IMR-90 (cell line): ENCODE measurements at regions not wholly inside any gene's neighbourhood (a gene's known extent, or its start where the extent isn't known, plus 50 kb on each side); places are given as distances from the start of the nearest gene placed in this dataset.

Source experiments
- ATAC-seq: fragments of 200-7000 bp; cut with Tn5 transposase; 2 replicates; pipeline ENCODE4 v1.9.1; 2020; ENCODE audit warnings: low read depth, mild to moderate bottlenecking, moderate library complexity
- BruUV-seq: library from RNA; stranded (reverse); fragments of 400-500 nt; replicated peaks from 2 replicates; lab custom pipeline; 2021; lab: Mats Ljungman, UMichigan
- CTCF ChIA-PET: fragments of 300-600 bp; formaldehyde crosslinking; extraction: SDS; loops from one replicate; lab custom pipeline; 2021; ENCODE audit warnings: antibody characterized with exemption; lab: Yijun Ruan, JAX
- POLR2A ChIA-PET: fragments of 300-600 bp; sonication (Branson Sonifier 250); formaldehyde crosslinking; loops from one replicate; lab custom pipeline; 2022; ENCODE audit warnings: antibody characterized with exemption; ENCODE audit not compliant: unreplicated experiment; lab: Charles Lee
- DNase-seq: peaks from one replicate; pipeline ENCODE4 v3.0.0; 2013
- H2AFZ ChIP-seq: replicated peaks from 2 replicates; pipeline ENCODE3; 2013; ENCODE audit warnings: low read length, mild to moderate bottlenecking; ENCODE audit not compliant: poor library complexity
- H2AK5ac ChIP-seq: 2 replicates; pipeline ENCODE4 v1.6.1; 2013; ENCODE audit warnings: low read depth, low read length, inconsistent platforms
- H2AK9ac ChIP-seq: replicated peaks from 2 replicates; pipeline ENCODE3; 2013; ENCODE audit warnings: mild to moderate bottlenecking, low read depth, low read length, moderate library complexity; ENCODE audit not compliant: poor library complexity
- H2BK120ac ChIP-seq: 2 replicates; pipeline ENCODE4 v1.6.1; 2013; ENCODE audit warnings: low read depth, low read length, inconsistent platforms
- H2BK15ac ChIP-seq: 3 replicates; pipeline ENCODE4 v1.6.1; 2013; ENCODE audit warnings: low read depth, low read length, inconsistent platforms
- H2BK20ac ChIP-seq: 2 replicates; pipeline ENCODE4 v1.6.1; 2013; ENCODE audit warnings: low read depth, mild to moderate bottlenecking, inconsistent platforms, low read length, moderate library complexity
- H2BK5ac ChIP-seq: 2 replicates; pipeline ENCODE4 v1.6.1; 2013; ENCODE audit warnings: mild to moderate bottlenecking, low read depth, low read length, inconsistent platforms; ENCODE audit not compliant: poor library complexity, severe bottlenecking
- H3K14ac ChIP-seq: replicated peaks from 2 replicates; pipeline ENCODE4 v1.6.1; 2013; ENCODE audit warnings: low read depth, low read length, inconsistent platforms
- H3K18ac ChIP-seq: 2 replicates; pipeline ENCODE4 v1.6.1; 2013; ENCODE audit warnings: low read depth, low read length, control low read depth
- H3K23ac ChIP-seq: 2 replicates; pipeline ENCODE4 v1.6.1; 2013; ENCODE audit warnings: low read depth, low read length, inconsistent platforms
- H3K27ac ChIP-seq: 2 replicates; pipeline ENCODE4 v1.5.1; 2013; ENCODE audit warnings: mild to moderate bottlenecking, control low read depth, low read length; ENCODE audit not compliant: insufficient read depth
- H3K27me3 ChIP-seq: 2 replicates; pipeline ENCODE4 v1.6.1; 2013; ENCODE audit warnings: low read length; ENCODE audit not compliant: control insufficient read depth, insufficient read depth
- H3K36me3 ChIP-seq: 2 replicates; pipeline ENCODE4 v1.6.1; 2013; ENCODE audit warnings: low read length, mixed read lengths; ENCODE audit not compliant: control insufficient read depth, insufficient read depth
- H3K4ac ChIP-seq: 2 replicates; pipeline ENCODE4 v1.6.1; 2013; ENCODE audit warnings: low read depth, low read length, inconsistent platforms
- H3K4me1 ChIP-seq: 2 replicates; pipeline ENCODE4 v1.6.1; 2013; ENCODE audit warnings: low read length, mixed read lengths; ENCODE audit not compliant: control insufficient read depth, insufficient read depth
- H3K4me2 ChIP-seq: 2 replicates; pipeline ENCODE4 v1.6.1; 2013; ENCODE audit warnings: low read depth, mild to moderate bottlenecking, control low read depth, low read length, moderate library complexity
- H3K4me3 ChIP-seq: 2 replicates; pipeline ENCODE4 v1.5.1; 2013; ENCODE audit warnings: low read depth, mild to moderate bottlenecking, control low read depth, low read length, moderate library complexity; ENCODE audit not compliant: insufficient read depth
- H3K56ac ChIP-seq: 2 replicates; pipeline ENCODE4 v1.6.1; 2013; ENCODE audit warnings: low read length, inconsistent platforms; ENCODE audit not compliant: insufficient read depth; ENCODE audit errors: extremely low read depth
- H3K79me1 ChIP-seq, 2 experiments: 2 replicates each; pipeline ENCODE4 v1.6.1; 2013; ENCODE audit warnings: low read length in 2 of 2, inconsistent platforms in 1 of 2, low read depth in 1 of 2
- H3K9ac ChIP-seq: 2 replicates; pipeline ENCODE4 v1.6.1; 2013; ENCODE audit warnings: low read depth, low read length, control low read depth
- H3K9me1 ChIP-seq: 2 replicates; pipeline ENCODE4 v1.6.1; 2013; ENCODE audit warnings: low read length, inconsistent platforms; ENCODE audit not compliant: insufficient read depth
- H3K9me3 ChIP-seq: 2 replicates; pipeline ENCODE4 v1.6.1; 2013; ENCODE audit warnings: low read length; ENCODE audit not compliant: control insufficient read depth, insufficient read depth
- H4K20me1 ChIP-seq: 2 replicates; pipeline ENCODE4 v1.6.1; 2013; ENCODE audit warnings: low read length, inconsistent platforms; ENCODE audit not compliant: insufficient read depth
- H4K5ac ChIP-seq: 2 replicates; pipeline ENCODE4 v1.6.1; 2013; ENCODE audit warnings: mild to moderate bottlenecking, low read depth, low read length, control low read depth
- H4K8ac ChIP-seq, 2 experiments: 2 replicates each; pipeline ENCODE4 v1.6.1; 2013; ENCODE audit warnings: low read depth in 2 of 2, low read length in 2 of 2, control low read depth in 1 of 2, inconsistent platforms in 1 of 2
- H4K91ac ChIP-seq: 2 replicates; pipeline ENCODE4 v1.6.1; 2013; ENCODE audit warnings: low read depth, low read length, inconsistent platforms; ENCODE audit not compliant: insufficient read depth
- CEBPB ChIP-seq: IDR thresholded peaks from 2 replicates; pipeline ENCODE4 v1.6.1; 2012; ENCODE audit warnings: low read depth, low read length, improper control_type of control experiment
- CHD1 ChIP-seq: IDR thresholded peaks from 2 replicates; pipeline ENCODE4 v1.6.1; 2012; ENCODE audit warnings: low read depth, low read length, improper control_type of control experiment
- CTCF ChIP-seq: conservative IDR thresholded peaks from 2 replicates; pipeline ENCODE4 v1.5.1; 2012; ENCODE audit warnings: mild to moderate bottlenecking, low read depth, low read length, improper control_type of control experiment
- ELK1 ChIP-seq: fragments of 150-350 bp; IDR thresholded peaks from 2 replicates; pipeline ENCODE4 v1.6.1; 2016; ENCODE audit warnings: low read depth, mild to moderate bottlenecking, low read length, moderate library complexity, borderline replicate concordance
- FOS ChIP-seq: fragments of 150-350 bp; IDR thresholded peaks from 2 replicates; pipeline ENCODE4 v1.6.1; 2016; ENCODE audit warnings: low read depth, low read length
- MAZ ChIP-seq: IDR thresholded peaks from 2 replicates; pipeline ENCODE4 v1.6.1; 2012; ENCODE audit warnings: low read depth, mild to moderate bottlenecking, low read length, improper control_type of control experiment, moderate library complexity, borderline replicate concordance
- MXI1 ChIP-seq: IDR thresholded peaks from 2 replicates; pipeline ENCODE4 v1.6.1; 2012; ENCODE audit warnings: low read depth, mild to moderate bottlenecking, low read length, moderate library complexity, borderline replicate concordance
- NFE2L2 ChIP-seq: fragments of 150-350 bp; IDR thresholded peaks from 2 replicates; pipeline ENCODE4 v1.6.1; 2016; ENCODE audit warnings: low read depth, mild to moderate bottlenecking, low read length
- POLR2A ChIP-seq: IDR thresholded peaks from 2 replicates; pipeline ENCODE4 v1.6.1; 2012; ENCODE audit warnings: mild to moderate bottlenecking, low read depth, low read length
- RAD21 ChIP-seq: IDR thresholded peaks from 2 replicates; pipeline ENCODE4 v1.6.1; 2012; ENCODE audit warnings: low read length, improper control_type of control experiment
- RCOR1 ChIP-seq: IDR thresholded peaks from 2 replicates; pipeline ENCODE4 v1.6.1; 2012; ENCODE audit warnings: mild to moderate bottlenecking, low read length, improper control_type of control experiment; ENCODE audit not compliant: insufficient replicate concordance
- RFX5 ChIP-seq: IDR thresholded peaks from 2 replicates; pipeline ENCODE4 v1.8.0; 2012; ENCODE audit warnings: low read depth, mild to moderate bottlenecking, low read length, moderate library complexity
- SMC3 ChIP-seq: fragments of 150-350 bp; IDR thresholded peaks from 2 replicates; pipeline ENCODE4 v1.6.1; 2016; ENCODE audit warnings: low read depth, mild to moderate bottlenecking, antibody characterized with exemption, low read length, moderate library complexity
- WGBS, 2 experiments: methylation state at CpG; one replicate each; pipeline versions ENCODE4 v1.1.5 to v1.1.7; 2013; ENCODE audit warnings: missing lambda C conversion rate in 2 of 2; ENCODE audit not compliant: insufficient read length in 1 of 2; ENCODE audit errors: extremely low coverage in 2 of 2; 5-methylcytosine and 5-hydroxymethylcytosine counted together
- dilution Hi-C: fragments of 300-500 bp; cut with HindIII; formaldehyde crosslinking; loops from one replicate; pipeline ENCODE4 v1.14.3; 2018; ENCODE audit warnings: low sequenced_read_pairs; ENCODE audit not compliant: unreplicated experiment
- in situ Hi-C: fragments of 300-500 bp; cut with MboI; formaldehyde crosslinking; loops from 3 replicates; pipeline ENCODE4 v1.14.3; 2019; ENCODE audit warnings: low sequenced_read_pairs, inconsistent platforms, mixed read lengths
- intact Hi-C: fragments of 100-400 bp; cut with micrococcal nuclease; formaldehyde crosslinking; loops from 2 replicates; pipeline ENCODE4 v1.10.0; 2022
- TF ChIP-seq, protein P1 (sequence below): fragments of 150-350 bp; IDR thresholded peaks from 2 replicates; pipeline ENCODE4 v1.6.1; 2017; ENCODE audit warnings: mild to moderate bottlenecking, antibody characterized with exemption, low read length, low read depth

DNA sequence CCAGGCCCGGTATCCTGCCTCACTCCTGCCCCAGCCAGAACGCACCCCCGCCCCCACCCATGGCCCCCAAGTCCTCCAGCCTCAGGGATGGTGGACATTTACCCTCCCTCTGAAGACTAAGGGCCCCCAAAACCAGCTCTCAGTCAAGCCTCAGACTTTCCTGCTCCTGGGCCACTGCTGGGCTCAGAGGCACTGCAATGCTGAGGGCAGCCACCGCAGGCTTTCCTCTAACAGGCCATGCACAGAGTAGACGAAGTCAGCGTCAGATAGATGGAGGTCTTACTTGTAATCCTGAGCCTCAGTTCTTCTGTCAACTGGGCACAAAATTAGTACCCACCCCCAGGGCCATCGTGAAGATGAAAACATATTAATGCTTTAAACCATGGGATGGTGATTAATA, 92.6 kb downstream of the TTC32 start:
- H3K56ac ChIP-seq, result no peak overlapping the region
- H2AFZ ChIP-seq, result no peak overlapping the region
- no peak overlapping the region for H3K18ac ChIP-seq
- H3K14ac ChIP-seq, result no peak overlapping the region
- no peak overlapping the region for H3K4ac ChIP-seq
- no peak overlapping the region for H2BK5ac ChIP-seq
- no peak overlapping the region for H2BK20ac ChIP-seq
- H4K5ac ChIP-seq, result no peak overlapping the region
- no peak overlapping the region for H3K27ac ChIP-seq
- dilution Hi-C loops (no loop called here), intact Hi-C loops (no loop called here), in situ Hi-C loops (no loop called here)
- no CpG with 5 or more reads among the region's 7 CpGs for WGBS, 2 experiments
- ChIA-PET POLR2A (no interaction called here), CTCF (no interaction called here)
- no peak overlapping the region for H3K23ac ChIP-seq
- TF ChIP-seq CEBPB (no peak), ELK1 (no peak), CHD1 (no peak), POLR2A (no peak), RCOR1 (no peak), MAZ (no peak), MXI1 (no peak), FOS (no peak), SMC3 (no peak), NFE2L2 (no peak), CTCF (no peak), RFX5 (no peak), RAD21 (no peak)
- TF ChIP-seq, protein P1, sequence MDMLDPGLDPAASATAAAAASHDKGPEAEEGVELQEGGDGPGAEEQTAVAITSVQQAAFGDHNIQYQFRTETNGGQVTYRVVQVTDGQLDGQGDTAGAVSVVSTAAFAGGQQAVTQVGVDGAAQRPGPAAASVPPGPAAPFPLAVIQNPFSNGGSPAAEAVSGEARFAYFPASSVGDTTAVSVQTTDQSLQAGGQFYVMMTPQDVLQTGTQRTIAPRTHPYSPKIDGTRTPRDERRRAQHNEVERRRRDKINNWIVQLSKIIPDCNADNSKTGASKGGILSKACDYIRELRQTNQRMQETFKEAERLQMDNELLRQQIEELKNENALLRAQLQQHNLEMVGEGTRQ, result no peak
- H3K9me1 ChIP-seq, result no peaks in the 10 kb centered on the region
- no peaks in the 10 kb centered on the region; the same call in 1 of the 2 replicates for H3K27me3 ChIP-seq
- H3K4me2 ChIP-seq, result no peak overlapping the region
- H3K36me3 ChIP-seq, result no peaks in the 10 kb centered on the region
- DNase-seq (no peak), ATAC-seq (no peak)
- H2AK5ac ChIP-seq, result no peak overlapping the region
- no peak overlapping the region for H3K4me3 ChIP-seq
- no peak overlapping the region for H2AK9ac ChIP-seq
- H4K20me1 ChIP-seq, result no peaks in the 10 kb centered on the region
- no peak overlapping the region for H4K91ac ChIP-seq
- H4K8ac ChIP-seq, result no peak overlapping the region
- BruUV-seq, result no TSS peak
- H3K4me1 ChIP-seq, result peaks cover 1% of the 10 kb centered on the region; the same call in 1 of the 2 replicates
- no peak overlapping the region for H2BK120ac ChIP-seq
- no peak overlapping the region for H3K9ac ChIP-seq
- H3K9me3 ChIP-seq, result no peaks in the 10 kb centered on the region
- no peaks in the 10 kb centered on the region for H3K79me1 ChIP-seq
- H2BK15ac ChIP-seq, result no peak overlapping the region
